ENCODE measurements at regions not wholly inside any gene's neighbourhood (a gene's known extent, or its start where the extent isn't known, plus 50 kb on each side); places are given as distances from the start of the nearest gene placed in this dataset.

DNA sequence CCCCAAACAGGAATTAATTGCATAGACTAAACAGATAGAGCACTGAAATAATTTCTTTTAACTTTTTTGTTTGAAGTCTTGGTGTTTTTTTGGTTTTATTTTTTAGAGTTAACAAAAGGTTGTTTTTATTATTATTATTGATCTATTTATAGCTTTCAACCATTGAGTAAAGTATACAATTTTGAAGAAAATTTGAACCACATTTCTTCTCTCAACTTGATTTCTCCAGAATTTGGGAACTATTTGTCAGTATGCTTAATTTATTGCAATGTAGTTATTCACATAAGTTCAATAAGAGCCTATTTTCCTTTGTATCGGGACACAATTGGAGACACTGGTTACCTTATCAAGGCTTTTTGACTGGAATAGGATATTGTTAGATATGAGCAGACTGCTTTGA lies 1045.6 kb upstream of the PCDH9 start:
- TF ChIP-seq, protein P1, sequence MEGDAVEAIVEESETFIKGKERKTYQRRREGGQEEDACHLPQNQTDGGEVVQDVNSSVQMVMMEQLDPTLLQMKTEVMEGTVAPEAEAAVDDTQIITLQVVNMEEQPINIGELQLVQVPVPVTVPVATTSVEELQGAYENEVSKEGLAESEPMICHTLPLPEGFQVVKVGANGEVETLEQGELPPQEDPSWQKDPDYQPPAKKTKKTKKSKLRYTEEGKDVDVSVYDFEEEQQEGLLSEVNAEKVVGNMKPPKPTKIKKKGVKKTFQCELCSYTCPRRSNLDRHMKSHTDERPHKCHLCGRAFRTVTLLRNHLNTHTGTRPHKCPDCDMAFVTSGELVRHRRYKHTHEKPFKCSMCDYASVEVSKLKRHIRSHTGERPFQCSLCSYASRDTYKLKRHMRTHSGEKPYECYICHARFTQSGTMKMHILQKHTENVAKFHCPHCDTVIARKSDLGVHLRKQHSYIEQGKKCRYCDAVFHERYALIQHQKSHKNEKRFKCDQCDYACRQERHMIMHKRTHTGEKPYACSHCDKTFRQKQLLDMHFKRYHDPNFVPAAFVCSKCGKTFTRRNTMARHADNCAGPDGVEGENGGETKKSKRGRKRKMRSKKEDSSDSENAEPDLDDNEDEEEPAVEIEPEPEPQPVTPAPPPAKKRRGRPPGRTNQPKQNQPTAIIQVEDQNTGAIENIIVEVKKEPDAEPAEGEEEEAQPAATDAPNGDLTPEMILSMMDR (IDR thresholded peaks at IDR 0.05) = no peak
- no peak for TF ChIP-seq POLR2A (IDR thresholded peaks at IDR 0.05)

All from lower leg skin (tissue), 3 donors.